ENCODE measurements at regions not wholly inside any gene's neighbourhood (a gene's known extent, or its start where the extent isn't known, plus 50 kb on each side); places are given as distances from the start of the nearest gene placed in this dataset.

GRCh38 chr6:4577406-4577805 lies 198.8 kb upstream of the CDYL start:
- no peaks in the 10 kb centered on the region for H3K36me3 ChIP-seq (ENCODE audit: insufficient read depth, low read length)
- no peak overlapping the region for H3K9ac ChIP-seq (ENCODE audit: low read length)
- H3K9me2 ChIP-seq (ENCODE audit: insufficient read depth, low read length), result no peaks in the 10 kb centered on the region
- H3K4me3 ChIP-seq (ENCODE audit: low read length), result no peak overlapping the region
- no peak for TF ChIP-seq TAF1 (IDR thresholded peaks at IDR 0.05; ENCODE audit: low read depth)
- no peak for TF ChIP-seq EP300 (conservative IDR thresholded peaks at IDR 0.05; ENCODE audit: poor library complexity, severe bottlenecking)
- TF ChIP-seq EZH2 (IDR thresholded peaks at IDR 0.05; ENCODE audit: borderline replicate concordance, insufficient read depth, low read length, poor library complexity, severe bottlenecking), result no peak
- TF ChIP-seq RAD21 (conservative IDR thresholded peaks at IDR 0.05), result no peak
- no peaks in the 10 kb centered on the region for H3K79me2 ChIP-seq (replicated peaks; ENCODE audit: insufficient read depth, low read length)
- no peak overlapping the region for H3K4me2 ChIP-seq (ENCODE audit: low read length)
- H3K27me3 ChIP-seq (ENCODE audit: insufficient read depth, low read depth, low read length), result no peaks in the 10 kb centered on the region
- H3F3A ChIP-seq (ENCODE audit: insufficient read depth, low read length, poor library complexity, severe bottlenecking), result no peaks in the 10 kb centered on the region
- no peaks in the 10 kb centered on the region for H4K20me1 ChIP-seq (ENCODE audit: insufficient read depth)
- no peak overlapping the region for H2AFZ ChIP-seq (ENCODE audit: low read depth, low read length)
- no peaks in the 10 kb centered on the region for H3K9me3 ChIP-seq (ENCODE audit: low read length)
- H3K27ac ChIP-seq (ENCODE audit: low read length), result no peak overlapping the region

GRCh38 chr6:4575714-4576113 lies 200.5 kb upstream of the CDYL start:
- H3K27ac ChIP-seq (ENCODE audit: low read length), result no peak overlapping the region
- no peaks in the 10 kb centered on the region for H3K9me2 ChIP-seq (ENCODE audit: insufficient read depth, low read length)
- no peak overlapping the region for H3K9ac ChIP-seq (ENCODE audit: low read length)
- no peaks in the 10 kb centered on the region for H4K20me1 ChIP-seq (ENCODE audit: insufficient read depth)
- H3K79me2 ChIP-seq (replicated peaks; ENCODE audit: insufficient read depth, low read length), result no peaks in the 10 kb centered on the region
- TF ChIP-seq REST (IDR thresholded peaks at IDR 0.05; ENCODE audit: borderline replicate concordance), result no peak
- TF ChIP-seq CTCF (IDR thresholded peaks at IDR 0.05; ENCODE audit: poor library complexity, severe bottlenecking), result no peak
- TF ChIP-seq POLR2AphosphoS5 (IDR thresholded peaks at IDR 0.05), result no peak
- TF ChIP-seq MXI1 (conservative IDR thresholded peaks at IDR 0.05; ENCODE audit: poor library complexity, severe bottlenecking), result no peak
- TF ChIP-seq RAD21 (conservative IDR thresholded peaks at IDR 0.05), result no peak
- no peak for TF ChIP-seq TAF1 (IDR thresholded peaks at IDR 0.05; ENCODE audit: low read depth)
- TF ChIP-seq EP300 (conservative IDR thresholded peaks at IDR 0.05; ENCODE audit: poor library complexity, severe bottlenecking), result no peak
- no peak for TF ChIP-seq EZH2 (IDR thresholded peaks at IDR 0.05; ENCODE audit: borderline replicate concordance, insufficient read depth, low read length, poor library complexity, severe bottlenecking)
- no peak for TF ChIP-seq SMC3 (conservative IDR thresholded peaks at IDR 0.05; ENCODE audit: poor library complexity)
- no peak overlapping the region for H2AFZ ChIP-seq (ENCODE audit: low read depth, low read length)
- no peak overlapping the region for H3K4me3 ChIP-seq (ENCODE audit: low read length)
- no peaks in the 10 kb centered on the region for H3F3A ChIP-seq (ENCODE audit: insufficient read depth, low read length, poor library complexity, severe bottlenecking)
- no peak overlapping the region for H3K4me2 ChIP-seq (ENCODE audit: low read length)
- H3K9me3 ChIP-seq (ENCODE audit: low read length), result no peaks in the 10 kb centered on the region
- no peaks in the 10 kb centered on the region for H3K27me3 ChIP-seq (ENCODE audit: insufficient read depth, low read depth, low read length)
- no peaks in the 10 kb centered on the region for H3K36me3 ChIP-seq (ENCODE audit: insufficient read depth, low read length)

GRCh38 chr6:4574007-4574406 lies 202.2 kb upstream of the CDYL start:
- no peaks in the 10 kb centered on the region for H3K27me3 ChIP-seq (ENCODE audit: insufficient read depth, low read depth, low read length)
- H3K27ac ChIP-seq (ENCODE audit: low read length), result no peak overlapping the region
- no peak overlapping the region for H2AFZ ChIP-seq (ENCODE audit: low read depth, low read length)
- TF ChIP-seq REST (IDR thresholded peaks at IDR 0.05; ENCODE audit: borderline replicate concordance) (no peak), SMC3 (conservative IDR thresholded peaks at IDR 0.05; ENCODE audit: poor library complexity) (no peak), MXI1 (conservative IDR thresholded peaks at IDR 0.05; ENCODE audit: poor library complexity, severe bottlenecking) (no peak)
- H3F3A ChIP-seq (ENCODE audit: insufficient read depth, low read length, poor library complexity, severe bottlenecking), result no peaks in the 10 kb centered on the region
- H4K20me1 ChIP-seq (ENCODE audit: insufficient read depth), result no peaks in the 10 kb centered on the region
- no peaks in the 10 kb centered on the region for H3K36me3 ChIP-seq (ENCODE audit: insufficient read depth, low read length)
- no peaks in the 10 kb centered on the region for H3K9me3 ChIP-seq (ENCODE audit: low read length)
- no peaks in the 10 kb centered on the region for H3K79me2 ChIP-seq (replicated peaks; ENCODE audit: insufficient read depth, low read length)
- H3K9me2 ChIP-seq (ENCODE audit: insufficient read depth, low read length), result no peaks in the 10 kb centered on the region
- H3K4me2 ChIP-seq (ENCODE audit: low read length), result no peak overlapping the region
- no peak overlapping the region for H3K9ac ChIP-seq (ENCODE audit: low read length)
- no peak overlapping the region for H3K4me3 ChIP-seq (ENCODE audit: low read length)
